Loucy (cell line): ENCODE measurements at regions not wholly inside any gene's neighbourhood (a gene's known extent, or its start where the extent isn't known, plus 50 kb on each side); places are given as distances from the start of the nearest gene placed in this dataset.

ENCODE experiments used
- H2AFZ ChIP-seq: fragments of 200-600 bp; sonication (generic); 2 replicates; pipeline ENCODE4 v1.6.0; 2016; ENCODE audit warnings: antibody characterized with exemption, mild to moderate bottlenecking, low read length, moderate library complexity
- H3F3A ChIP-seq: fragments of 200-600 bp; 2 replicates; pipeline ENCODE4 v1.6.0; 2016; ENCODE audit warnings: antibody characterized with exemption, low read depth, mild to moderate bottlenecking
- H3K27me3 ChIP-seq: fragments of 200-600 bp; sonication (generic); 2 replicates; pipeline ENCODE4 v1.6.1; 2014; ENCODE audit warnings: low read length, mild to moderate bottlenecking; ENCODE audit not compliant: insufficient read depth, poor library complexity, severe bottlenecking
- H3K36me3 ChIP-seq: fragments of 200-600 bp; sonication (generic); 2 replicates; pipeline ENCODE4 v1.6.1; 2016; ENCODE audit warnings: low read length; ENCODE audit not compliant: insufficient read depth
- H3K4me1 ChIP-seq: fragments of 200-600 bp; sonication (generic); 2 replicates; pipeline ENCODE4 v1.5.1; 2014; ENCODE audit warnings: low read length, mild to moderate bottlenecking; ENCODE audit not compliant: insufficient read depth, poor library complexity, severe bottlenecking
- H3K4me2 ChIP-seq: fragments of 200-600 bp; sonication (generic); 2 replicates; pipeline ENCODE4 v1.6.0; 2014; ENCODE audit warnings: antibody characterized with exemption, low read length, low read depth, mild to moderate bottlenecking; ENCODE audit not compliant: poor library complexity, severe bottlenecking
- H3K4me3 ChIP-seq: fragments of 200-600 bp; sonication (generic); 2 replicates; pipeline ENCODE4 v1.5.1; 2014; ENCODE audit warnings: low read length, mild to moderate bottlenecking, mixed read lengths; ENCODE audit not compliant: poor library complexity, severe bottlenecking
- H3K79me2 ChIP-seq: fragments of 200-600 bp; sonication (generic); 2 replicates; pipeline ENCODE4 v1.6.1; 2014; ENCODE audit warnings: low read length; ENCODE audit not compliant: insufficient read depth
- H3K9ac ChIP-seq: fragments of 200-600 bp; sonication (generic); 2 replicates; pipeline ENCODE4 v1.6.0; 2014; ENCODE audit warnings: mild to moderate bottlenecking, low read depth, low read length, moderate library complexity; ENCODE audit not compliant: poor library complexity, severe bottlenecking
- H3K9me2 ChIP-seq: fragments of 200-600 bp; sonication (generic); replicated peaks from 2 replicates; pipeline ENCODE4 v1.6.1; 2016; ENCODE audit warnings: low read depth, low read length, mixed read lengths
- H3K9me3 ChIP-seq: fragments of 200-600 bp; sonication (generic); 2 replicates; pipeline ENCODE4 v1.6.1; 2014; ENCODE audit warnings: mild to moderate bottlenecking, antibody characterized with exemption, low read length, low read depth; ENCODE audit not compliant: insufficient read depth
- H4K20me1 ChIP-seq: fragments of 200-600 bp; sonication (generic); 2 replicates; pipeline ENCODE4 v1.6.0; 2014; ENCODE audit warnings: antibody characterized with exemption, low read length, mild to moderate bottlenecking; ENCODE audit not compliant: insufficient read depth, poor library complexity, severe bottlenecking
- EZH2phosphoT487 ChIP-seq: fragments of 200-600 bp; IDR thresholded peaks from 2 replicates; pipeline ENCODE4 v1.6.1; 2018; ENCODE audit warnings: antibody characterized with exemption, mild to moderate bottlenecking, moderate library complexity, borderline replicate concordance
- TF ChIP-seq, protein P1 (sequence below): fragments of 200-600 bp; sonication (generic); conservative IDR thresholded peaks from 2 replicates; pipeline ENCODE4 v1.5.1; 2014; ENCODE audit warnings: mild to moderate bottlenecking, antibody characterized with exemption, low read length

DNA sequence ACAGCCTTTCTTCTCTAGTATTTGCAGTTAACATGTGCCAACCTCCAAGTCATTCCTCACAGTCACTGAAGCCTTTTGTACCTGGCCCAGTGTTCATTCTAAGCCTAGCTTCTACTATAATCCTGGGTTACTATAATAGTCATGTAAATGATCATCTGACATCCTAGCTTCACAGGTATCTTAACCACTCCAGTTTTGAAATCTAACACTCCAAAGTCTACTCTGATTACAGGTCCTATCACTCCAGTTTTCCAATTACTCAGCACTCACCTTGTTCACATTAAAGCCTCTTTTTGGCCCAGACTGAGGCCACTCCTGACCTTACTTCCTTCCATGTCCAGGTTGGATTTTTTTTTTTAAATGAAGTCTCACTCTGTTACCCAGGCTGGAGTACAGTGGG, 87.6 kb upstream of the ZCCHC13 start:
- H4K20me1 ChIP-seq = no peaks in the 10 kb centered on the region
- no peaks in the 10 kb centered on the region for H3K9me3 ChIP-seq
- H3K4me2 ChIP-seq = no peak overlapping the region
- H3K36me3 ChIP-seq = peaks cover 22% of the 10 kb centered on the region; the same call in 1 of the 2 replicates
- H3K4me3 ChIP-seq = no peak overlapping the region
- no peaks in the 10 kb centered on the region for H3K9me2 ChIP-seq
- H3K4me1 ChIP-seq = no peaks in the 10 kb centered on the region
- no peak overlapping the region for H2AFZ ChIP-seq
- no peaks in the 10 kb centered on the region for H3F3A ChIP-seq
- H3K9ac ChIP-seq = no peak overlapping the region
- no peaks in the 10 kb centered on the region for H3K27me3 ChIP-seq
- H3K79me2 ChIP-seq = no peaks in the 10 kb centered on the region
- TF ChIP-seq, protein P1, sequence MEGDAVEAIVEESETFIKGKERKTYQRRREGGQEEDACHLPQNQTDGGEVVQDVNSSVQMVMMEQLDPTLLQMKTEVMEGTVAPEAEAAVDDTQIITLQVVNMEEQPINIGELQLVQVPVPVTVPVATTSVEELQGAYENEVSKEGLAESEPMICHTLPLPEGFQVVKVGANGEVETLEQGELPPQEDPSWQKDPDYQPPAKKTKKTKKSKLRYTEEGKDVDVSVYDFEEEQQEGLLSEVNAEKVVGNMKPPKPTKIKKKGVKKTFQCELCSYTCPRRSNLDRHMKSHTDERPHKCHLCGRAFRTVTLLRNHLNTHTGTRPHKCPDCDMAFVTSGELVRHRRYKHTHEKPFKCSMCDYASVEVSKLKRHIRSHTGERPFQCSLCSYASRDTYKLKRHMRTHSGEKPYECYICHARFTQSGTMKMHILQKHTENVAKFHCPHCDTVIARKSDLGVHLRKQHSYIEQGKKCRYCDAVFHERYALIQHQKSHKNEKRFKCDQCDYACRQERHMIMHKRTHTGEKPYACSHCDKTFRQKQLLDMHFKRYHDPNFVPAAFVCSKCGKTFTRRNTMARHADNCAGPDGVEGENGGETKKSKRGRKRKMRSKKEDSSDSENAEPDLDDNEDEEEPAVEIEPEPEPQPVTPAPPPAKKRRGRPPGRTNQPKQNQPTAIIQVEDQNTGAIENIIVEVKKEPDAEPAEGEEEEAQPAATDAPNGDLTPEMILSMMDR = no peak
- no peak for TF ChIP-seq EZH2phosphoT487

DNA sequence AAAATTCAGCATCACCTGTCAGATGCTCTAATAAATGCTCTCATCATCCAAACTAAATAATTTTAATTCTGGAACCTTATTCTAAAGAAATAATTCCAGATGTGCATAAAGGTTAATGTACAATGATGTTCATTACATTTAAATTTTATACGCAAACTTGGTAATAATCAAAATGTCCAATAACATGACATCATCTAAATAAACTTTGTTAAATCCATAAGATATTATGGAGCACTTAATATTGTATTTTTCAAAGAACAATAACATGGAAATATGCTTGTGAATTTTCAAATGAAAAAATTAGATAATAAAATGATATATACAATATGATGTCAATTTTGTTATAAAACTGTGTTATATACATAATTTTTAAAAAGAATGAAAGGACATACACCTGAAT, 92.1 kb upstream of the ZCCHC13 start:
- Histone ChIP-seq H3K9me2 (no peaks in the 10 kb centered on the region), H4K20me1 (no peaks in the 10 kb centered on the region), H3K27me3 (no peaks in the 10 kb centered on the region), H3K9me3 (no peaks in the 10 kb centered on the region), H3K4me2 (no peak overlapping the region), H3K79me2 (no peaks in the 10 kb centered on the region), H3F3A (no peaks in the 10 kb centered on the region), H3K4me1 (no peaks in the 10 kb centered on the region), H2AFZ (no peak overlapping the region), H3K9ac (no peak overlapping the region), H3K4me3 (no peak overlapping the region), H3K36me3 (peaks cover 17% of the 10 kb centered on the region; the same call in 1 of the 2 replicates)
- TF ChIP-seq, protein P1 = no peak

DNA sequence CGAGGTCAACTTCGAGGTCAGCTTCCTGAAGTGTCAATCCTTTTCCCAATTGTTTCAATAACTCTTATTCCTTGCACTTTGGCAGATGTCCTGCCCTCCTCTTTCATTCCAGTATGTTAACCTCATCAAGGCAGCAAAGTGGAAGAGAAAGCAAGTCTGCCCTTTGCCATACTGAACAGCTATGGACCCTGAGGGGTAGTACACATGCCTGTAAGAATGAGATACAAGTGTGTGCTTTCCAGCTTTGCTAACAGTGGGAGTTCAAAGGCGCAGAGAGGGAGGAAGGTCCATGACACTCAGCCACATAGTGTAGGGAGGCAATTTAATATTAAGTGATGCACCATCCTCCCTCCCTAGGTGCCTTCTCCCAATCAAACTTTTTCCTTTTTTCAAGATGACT, 96.4 kb upstream of the ZCCHC13 start:
- Histone ChIP-seq H3K79me2 (no peaks in the 10 kb centered on the region), H4K20me1 (no peaks in the 10 kb centered on the region), H3K9ac (no peak overlapping the region), H2AFZ (no peak overlapping the region), H3K4me2 (no peak overlapping the region), H3K9me2 (no peaks in the 10 kb centered on the region), H3K4me3 (no peak overlapping the region), H3F3A (no peaks in the 10 kb centered on the region), H3K27me3 (no peaks in the 10 kb centered on the region), H3K4me1 (no peaks in the 10 kb centered on the region), H3K9me3 (no peaks in the 10 kb centered on the region), H3K36me3 (peaks cover 5% of the 10 kb centered on the region; the same call in 1 of the 2 replicates)
- no peak for TF ChIP-seq EZH2phosphoT487
- TF ChIP-seq, protein P1 = no peak
